ENCODE measurements at regions not wholly inside any gene's neighbourhood (a gene's known extent, or its start where the extent isn't known, plus 50 kb on each side); places are given as distances from the start of the nearest gene placed in this dataset.

DNA sequence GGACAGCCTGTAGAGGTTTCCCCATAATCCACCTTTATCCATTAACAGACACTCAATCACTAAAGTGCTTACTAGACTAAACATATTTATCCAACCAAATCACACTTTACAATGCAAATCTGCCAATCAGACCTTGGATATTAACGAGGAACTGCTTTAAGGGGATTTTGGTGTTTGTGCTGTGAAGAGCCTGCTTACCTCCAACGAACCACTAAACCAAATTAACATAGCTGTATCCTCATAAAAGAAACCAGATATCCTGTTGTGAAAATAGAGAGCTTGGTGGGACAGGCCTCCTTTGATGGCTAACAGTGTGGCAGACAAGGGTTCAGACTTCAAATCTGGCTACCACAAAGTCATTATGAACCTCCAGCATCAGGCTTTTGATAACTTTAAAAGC, 252.6 kb upstream of the HAND2 start:
- no peaks in the 10 kb centered on the region for H3K27me3 ChIP-seq
- ATAC-seq (no peak), DNase-seq (no peak)
- H3K27ac ChIP-seq: no peak overlapping the region
- intact Hi-C loops (cut with DNase I): no loop called here
- no peak overlapping the region for H3K4me3 ChIP-seq
- no peaks in the 10 kb centered on the region for H3K4me1 ChIP-seq
- H3K9me3 ChIP-seq: no peaks in the 10 kb centered on the region
- TF ChIP-seq, protein P1, sequence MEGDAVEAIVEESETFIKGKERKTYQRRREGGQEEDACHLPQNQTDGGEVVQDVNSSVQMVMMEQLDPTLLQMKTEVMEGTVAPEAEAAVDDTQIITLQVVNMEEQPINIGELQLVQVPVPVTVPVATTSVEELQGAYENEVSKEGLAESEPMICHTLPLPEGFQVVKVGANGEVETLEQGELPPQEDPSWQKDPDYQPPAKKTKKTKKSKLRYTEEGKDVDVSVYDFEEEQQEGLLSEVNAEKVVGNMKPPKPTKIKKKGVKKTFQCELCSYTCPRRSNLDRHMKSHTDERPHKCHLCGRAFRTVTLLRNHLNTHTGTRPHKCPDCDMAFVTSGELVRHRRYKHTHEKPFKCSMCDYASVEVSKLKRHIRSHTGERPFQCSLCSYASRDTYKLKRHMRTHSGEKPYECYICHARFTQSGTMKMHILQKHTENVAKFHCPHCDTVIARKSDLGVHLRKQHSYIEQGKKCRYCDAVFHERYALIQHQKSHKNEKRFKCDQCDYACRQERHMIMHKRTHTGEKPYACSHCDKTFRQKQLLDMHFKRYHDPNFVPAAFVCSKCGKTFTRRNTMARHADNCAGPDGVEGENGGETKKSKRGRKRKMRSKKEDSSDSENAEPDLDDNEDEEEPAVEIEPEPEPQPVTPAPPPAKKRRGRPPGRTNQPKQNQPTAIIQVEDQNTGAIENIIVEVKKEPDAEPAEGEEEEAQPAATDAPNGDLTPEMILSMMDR (IDR thresholded peaks at IDR 0.05): no peak
- no peaks in the 10 kb centered on the region for H3K36me3 ChIP-seq

DNA sequence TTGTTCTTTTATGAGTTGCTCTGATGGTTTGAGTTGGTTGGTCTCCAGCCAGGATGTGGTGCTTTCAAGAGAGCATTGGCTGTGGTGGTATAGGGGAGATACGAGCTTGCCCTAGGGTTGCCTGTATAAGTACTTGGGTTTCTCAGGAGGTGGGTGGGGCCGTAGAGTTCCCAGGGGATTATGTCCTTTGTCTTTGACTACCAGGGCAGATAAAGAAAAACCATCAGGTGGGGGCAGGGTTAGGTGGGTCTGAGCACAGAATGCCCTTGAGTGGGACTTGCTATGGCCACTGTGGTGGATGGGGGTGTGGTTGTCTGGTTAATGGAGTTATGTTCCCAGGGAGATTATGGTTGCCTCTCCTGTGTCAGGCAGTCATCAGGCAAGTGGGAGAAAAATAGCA, 247.9 kb upstream of the HAND2 start:
- H3K4me1 ChIP-seq: no peaks in the 10 kb centered on the region
- ATAC-seq (no peak), DNase-seq (no peak)
- TF ChIP-seq, protein P1 (IDR thresholded peaks at IDR 0.05): no peak
- H3K36me3 ChIP-seq: no peaks in the 10 kb centered on the region
- no peak overlapping the region for H3K27ac ChIP-seq
- H3K4me3 ChIP-seq: no peak overlapping the region
- no peaks in the 10 kb centered on the region for H3K27me3 ChIP-seq
- no peaks in the 10 kb centered on the region for H3K9me3 ChIP-seq
- intact Hi-C loops (cut with DNase I): no loop called here

DNA sequence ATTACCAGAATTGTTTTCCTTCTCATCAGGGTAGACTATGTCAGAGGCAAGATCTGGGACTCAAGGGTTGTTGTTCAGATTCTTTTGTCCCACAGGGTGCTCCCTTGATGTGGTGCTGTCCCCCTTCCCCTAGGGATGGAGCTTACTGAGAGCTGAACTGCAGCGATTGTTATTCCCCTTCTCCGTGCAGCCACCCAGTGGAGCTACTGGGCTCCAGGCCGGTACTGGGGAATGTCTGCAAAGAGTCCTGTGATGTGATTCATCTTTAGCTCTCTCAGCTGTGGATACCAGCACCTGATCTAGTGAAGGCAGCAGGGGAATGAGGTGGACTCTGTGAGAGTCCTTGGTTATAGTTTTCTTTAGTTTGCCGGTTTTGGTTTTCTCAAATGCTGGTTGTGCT, 247.4 kb upstream of the HAND2 start:
- Histone ChIP-seq H3K27me3 (no peaks in the 10 kb centered on the region), H3K4me1 (no peaks in the 10 kb centered on the region), H3K9me3 (no peaks in the 10 kb centered on the region), H3K27ac (no peak overlapping the region), H3K4me3 (no peak overlapping the region), H3K36me3 (no peaks in the 10 kb centered on the region)
- DNase-seq: no peak
- TF ChIP-seq, protein P1 (IDR thresholded peaks at IDR 0.05): no peak
- ATAC-seq: no peak
- intact Hi-C loops (cut with DNase I): no loop called here

DNA sequence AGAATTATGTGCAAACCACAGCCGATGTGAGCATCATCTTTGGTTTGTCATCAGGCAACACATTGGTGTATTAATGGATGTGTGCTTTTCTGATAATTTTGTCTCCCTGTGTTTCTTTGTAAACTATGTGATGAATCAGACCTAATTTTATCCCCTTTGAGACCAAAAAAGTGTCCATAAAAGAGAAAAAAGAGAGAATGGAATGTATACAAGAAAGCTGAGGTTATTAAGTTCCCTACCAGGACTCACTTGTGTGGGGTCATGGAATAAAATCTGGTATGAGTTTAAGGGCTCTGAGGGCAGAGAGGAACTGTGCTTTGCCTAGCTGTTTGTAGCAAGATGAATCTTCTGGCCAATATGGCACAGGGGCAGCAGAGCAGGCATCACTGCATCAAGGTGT, 239.5 kb upstream of the HAND2 start:
- no peaks in the 10 kb centered on the region for H3K9me3 ChIP-seq
- H3K4me3 ChIP-seq: no peak overlapping the region
- no peaks in the 10 kb centered on the region for H3K36me3 ChIP-seq
- ATAC-seq (no peak), DNase-seq (no peak)
- TF ChIP-seq, protein P1 (IDR thresholded peaks at IDR 0.05): no peak
- H3K4me1 ChIP-seq: no peaks in the 10 kb centered on the region
- H3K27me3 ChIP-seq: no peaks in the 10 kb centered on the region
- intact Hi-C loops (cut with DNase I): no loop called here
- no peak overlapping the region for H3K27ac ChIP-seq

DNA sequence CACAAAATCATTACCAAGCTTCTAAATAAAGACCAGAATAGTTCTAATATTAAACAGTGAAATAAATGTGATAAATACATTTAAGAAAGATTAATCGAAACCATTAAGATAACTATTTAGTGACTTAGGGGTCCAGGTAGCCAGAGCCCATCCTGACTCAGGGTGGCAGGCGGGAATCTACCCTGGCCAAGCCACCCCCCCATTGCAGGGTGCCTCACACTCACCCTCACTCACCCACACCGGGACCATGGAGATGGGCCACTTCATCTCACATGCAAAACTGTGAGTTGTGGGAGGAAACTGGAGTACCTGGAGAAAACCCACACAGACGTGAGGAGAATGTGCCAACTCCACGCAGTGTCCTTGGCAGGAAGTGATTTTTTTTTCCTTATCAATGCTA, 237.6 kb upstream of the HAND2 start:
- no peaks in the 10 kb centered on the region for H3K27me3 ChIP-seq
- no peak overlapping the region for H3K4me3 ChIP-seq
- H3K36me3 ChIP-seq: no peaks in the 10 kb centered on the region
- TF ChIP-seq, protein P1 (IDR thresholded peaks at IDR 0.05): no peak
- H3K27ac ChIP-seq: no peak overlapping the region
- ATAC-seq (no peak), DNase-seq (no peak)
- intact Hi-C loops (cut with DNase I): no loop called here
- H3K9me3 ChIP-seq: no peaks in the 10 kb centered on the region
- H3K4me1 ChIP-seq: no peaks in the 10 kb centered on the region

DNA sequence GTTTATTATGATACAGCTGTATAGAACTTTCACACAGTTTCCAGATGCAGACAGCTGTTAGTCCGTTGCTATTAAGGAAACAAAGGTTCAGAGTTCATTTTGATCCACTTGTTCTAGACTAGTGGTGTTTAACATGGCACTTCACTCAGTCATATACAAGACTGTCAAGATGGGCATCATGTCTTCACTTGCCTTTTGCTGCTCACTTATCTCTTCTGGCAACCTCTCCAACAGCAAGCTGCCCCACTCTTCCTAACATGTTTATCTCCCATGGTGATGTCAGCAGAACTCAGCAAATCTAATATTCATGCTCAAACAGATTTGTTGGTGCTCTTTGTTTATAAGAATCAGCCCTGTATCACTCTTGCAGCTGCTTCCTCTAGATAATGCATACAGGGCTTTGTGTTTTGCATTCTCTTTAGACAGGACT, 236.2 kb upstream of the HAND2 start:
- no peak overlapping the region for H3K4me3 ChIP-seq
- intact Hi-C loops (cut with DNase I): no loop called here
- H3K36me3 ChIP-seq: no peaks in the 10 kb centered on the region
- no peak overlapping the region for H3K27ac ChIP-seq
- no peak for ATAC-seq
- no peaks in the 10 kb centered on the region for H3K9me3 ChIP-seq
- no peaks in the 10 kb centered on the region for H3K27me3 ChIP-seq
- no peak for DNase-seq
- H3K4me1 ChIP-seq: no peaks in the 10 kb centered on the region
- TF ChIP-seq, protein P1 (IDR thresholded peaks at IDR 0.05): no peak
